Activated CD8-positive, alpha-beta memory T cell treated with anti-CD3 and anti-CD28 coated beads, Interleukin-2, amount 50 U/mL, for 24 hours (primary cell): ENCODE measurements at regions not wholly inside any gene's neighbourhood (a gene's known extent, or its start where the extent isn't known, plus 50 kb on each side); places are given as distances from the start of the nearest gene placed in this dataset.
"Not testable (repeated sequence)": the region's sequence is repeated elsewhere in the genome, so short reads cannot be mapped to it uniquely, and the experiment has no call there.

Experiments
- DNase-seq: peaks from one replicate; pipeline ENCODE4 v3.0.0-alpha.2; 2020; ENCODE audit errors: extremely low read depth

DNA sequence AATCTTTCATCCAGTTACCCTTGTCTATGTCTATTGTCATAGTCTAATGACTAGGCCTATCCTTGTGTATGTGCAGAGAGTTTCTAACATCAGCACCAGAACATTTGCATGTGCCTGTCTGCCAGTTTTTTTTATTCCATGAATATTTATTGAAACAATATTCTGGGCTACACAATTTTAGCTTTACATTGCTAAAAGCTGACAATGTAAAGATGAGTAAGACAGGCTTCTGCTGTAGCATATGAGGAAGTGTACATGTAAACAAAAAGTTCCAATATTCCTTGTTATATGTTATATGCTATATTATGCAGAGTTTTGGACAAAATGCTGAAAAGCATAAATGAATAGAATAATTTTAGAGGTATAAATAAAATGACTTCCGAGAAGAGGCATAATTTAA is 357.7 kb downstream of the NYAP2 start:
- DNase-seq = no peak

DNA sequence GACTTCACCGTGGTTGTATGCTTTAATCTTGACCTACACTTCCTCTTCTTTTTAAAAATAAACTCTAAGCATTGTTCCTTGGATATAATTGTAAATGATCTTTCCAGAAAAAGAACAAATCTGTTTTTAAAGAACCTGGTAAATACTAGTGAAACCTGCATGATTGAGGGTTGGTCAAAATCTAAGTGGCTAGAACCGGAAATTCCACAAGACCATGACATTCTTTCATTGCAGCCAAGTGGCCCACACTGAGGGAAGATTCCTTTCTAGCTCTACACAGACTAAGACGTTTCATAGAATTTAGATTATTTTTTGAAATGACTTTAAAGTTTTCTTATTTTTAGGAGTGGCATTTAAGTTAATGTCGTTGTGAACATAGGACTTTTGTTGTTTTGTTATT is 356.7 kb downstream of the NYAP2 start:
- DNase-seq = no peak

DNA sequence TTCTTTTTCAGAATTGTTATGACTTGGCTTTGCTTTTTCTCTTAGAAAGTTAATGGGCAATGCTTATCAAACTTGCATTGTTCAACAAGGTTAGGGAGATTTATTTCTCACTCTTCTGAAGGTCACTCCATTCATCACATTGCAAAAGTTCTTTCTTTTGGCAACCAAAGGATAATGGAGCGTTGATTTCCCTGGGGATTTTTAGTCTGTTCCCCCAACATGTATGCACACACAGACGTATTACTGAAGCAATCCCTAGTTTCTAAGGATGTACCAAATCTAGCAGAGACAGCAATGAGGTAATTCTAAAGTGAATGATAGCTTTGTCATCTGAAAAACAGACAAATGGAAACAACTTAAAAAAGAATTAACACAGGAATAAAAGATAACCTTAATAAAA is 349.1 kb downstream of the NYAP2 start:
- no peak for DNase-seq

DNA sequence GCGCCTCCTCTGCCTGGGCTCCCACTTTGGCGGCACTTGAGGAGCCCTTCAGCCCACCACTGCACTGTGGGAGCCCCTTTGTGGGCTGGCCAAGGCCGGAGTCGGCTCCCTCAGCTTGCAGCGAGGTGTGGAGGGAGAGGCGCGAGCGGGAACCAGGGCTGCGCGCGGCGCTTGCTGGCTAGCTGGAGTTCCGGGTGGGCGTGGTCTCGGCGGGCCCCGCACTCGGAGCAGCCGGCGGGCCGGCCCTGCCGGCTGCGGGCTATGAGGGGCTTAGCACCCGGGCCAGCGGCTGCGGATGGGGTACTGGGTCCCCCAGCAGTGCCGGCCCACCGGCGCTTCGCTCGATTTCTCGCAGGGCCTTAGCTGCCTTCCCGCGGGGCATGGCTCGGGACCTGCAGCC is 344.5 kb downstream of the NYAP2 start:
- not testable (repeated sequence) for DNase-seq

DNA sequence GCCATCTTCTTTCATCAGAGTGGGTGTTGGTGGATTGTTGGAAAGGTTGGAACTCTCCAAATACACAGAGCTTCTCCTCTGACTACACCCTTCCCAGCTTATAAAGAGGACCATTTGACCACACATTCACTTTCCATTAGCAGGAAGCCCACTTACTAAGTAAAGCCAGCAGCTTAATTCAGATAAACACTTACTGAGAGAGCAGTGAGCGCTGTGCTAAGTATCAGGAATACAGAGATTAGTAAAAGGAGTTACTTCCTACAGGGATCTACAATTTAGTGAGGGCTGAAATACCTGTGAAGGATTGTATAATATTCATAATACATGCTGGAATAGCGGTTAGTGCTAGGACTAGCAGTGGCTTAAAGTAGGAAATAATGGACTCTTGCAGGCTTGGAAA is 343.0 kb downstream of the NYAP2 start:
- no peak for DNase-seq

DNA sequence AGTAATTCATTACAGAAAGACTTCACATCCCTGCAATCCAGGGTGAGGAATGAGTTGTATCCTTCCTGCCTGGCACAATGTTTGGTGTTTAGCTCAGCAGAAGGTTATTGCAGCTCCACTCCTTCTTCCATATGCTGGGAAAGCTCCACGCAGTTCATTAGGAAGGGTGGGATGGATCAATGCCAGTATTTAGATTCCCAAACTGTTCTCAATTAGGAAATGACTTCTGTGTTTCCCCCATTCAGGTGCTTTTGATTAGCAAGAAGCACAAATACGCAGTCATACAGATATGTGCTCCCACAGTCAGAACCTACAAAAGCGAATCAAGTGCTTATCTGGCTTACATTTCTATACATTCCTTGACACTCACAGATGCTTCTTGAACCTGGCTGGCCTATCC is 340.6 kb downstream of the NYAP2 start:
- no peak for DNase-seq

DNA sequence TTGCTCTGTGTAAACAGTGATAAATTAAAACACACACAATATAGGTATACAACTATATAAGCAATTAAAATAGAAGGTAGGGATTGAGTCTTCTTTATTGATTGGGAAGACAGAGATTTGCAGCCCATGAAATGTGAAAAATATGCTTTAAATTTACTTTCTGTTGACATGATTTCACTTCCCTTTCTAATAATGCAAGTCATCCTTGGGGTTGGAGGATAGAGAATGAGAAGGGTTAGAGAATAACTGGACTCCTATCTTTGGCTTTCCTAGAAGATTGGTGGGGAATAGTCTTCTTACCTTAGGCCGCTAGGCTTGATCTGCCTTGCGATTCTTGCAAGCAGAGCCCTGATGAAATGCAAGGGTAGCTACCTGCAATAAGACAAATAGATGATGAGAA is 339.8 kb downstream of the NYAP2 start:
- no peak for DNase-seq

DNA sequence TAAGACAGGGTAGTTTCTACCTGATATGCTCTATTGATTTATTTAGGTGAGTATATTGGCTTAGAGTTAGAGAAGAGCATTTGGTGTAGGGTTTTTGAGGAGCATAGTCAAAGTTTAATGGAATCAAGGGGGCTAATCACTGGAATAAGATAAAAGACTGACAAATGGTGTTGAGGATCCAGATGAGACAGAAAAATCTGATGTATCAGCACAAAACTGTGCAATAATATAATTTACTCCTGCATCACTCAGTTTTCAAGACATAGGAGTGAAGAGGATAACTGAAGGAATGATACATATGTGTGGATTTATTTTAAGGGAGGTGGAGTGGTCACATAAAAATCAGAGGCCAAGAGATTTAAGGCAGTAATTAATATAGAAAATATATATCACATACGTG is 339.2 kb downstream of the NYAP2 start:
- no peak for DNase-seq

DNA sequence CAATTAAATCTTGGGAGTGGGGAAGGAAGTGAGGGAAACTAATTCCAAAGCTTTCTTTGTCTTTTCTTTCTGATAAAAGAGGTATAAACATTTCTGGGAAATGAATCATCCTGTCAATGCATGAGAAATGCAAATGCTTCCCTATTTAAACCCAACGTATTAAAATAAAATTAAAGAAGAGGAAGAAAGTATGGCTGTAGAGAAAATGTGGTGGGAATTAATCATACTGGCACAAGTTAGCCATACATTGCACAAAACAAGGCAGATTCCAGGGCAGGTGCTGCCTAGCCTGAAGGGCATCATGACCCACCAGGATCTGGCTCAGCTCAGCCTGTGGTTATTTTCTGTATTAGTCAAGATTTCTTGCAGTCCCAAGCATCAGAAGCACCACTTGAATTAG is 338.0 kb downstream of the NYAP2 start:
- no peak for DNase-seq

DNA sequence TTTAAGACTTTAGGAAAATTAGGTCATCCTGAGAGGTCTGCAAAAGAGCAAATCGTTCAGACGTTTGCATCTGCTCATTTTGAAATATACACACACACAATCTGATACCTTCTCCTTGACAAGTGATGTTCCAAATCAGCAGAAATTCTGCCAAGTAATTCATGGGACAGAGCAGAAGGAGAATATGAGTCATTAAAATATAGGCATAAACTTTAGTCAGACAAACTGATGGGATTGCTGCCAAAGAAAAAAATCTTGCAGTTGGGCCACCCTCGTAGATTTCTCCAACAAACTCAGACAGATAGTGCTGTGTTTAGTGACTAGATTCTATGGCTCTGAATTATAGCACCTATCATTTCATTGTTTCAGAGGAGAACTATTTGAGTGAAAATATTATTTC is 336.3 kb downstream of the NYAP2 start:
- no peak for DNase-seq

DNA sequence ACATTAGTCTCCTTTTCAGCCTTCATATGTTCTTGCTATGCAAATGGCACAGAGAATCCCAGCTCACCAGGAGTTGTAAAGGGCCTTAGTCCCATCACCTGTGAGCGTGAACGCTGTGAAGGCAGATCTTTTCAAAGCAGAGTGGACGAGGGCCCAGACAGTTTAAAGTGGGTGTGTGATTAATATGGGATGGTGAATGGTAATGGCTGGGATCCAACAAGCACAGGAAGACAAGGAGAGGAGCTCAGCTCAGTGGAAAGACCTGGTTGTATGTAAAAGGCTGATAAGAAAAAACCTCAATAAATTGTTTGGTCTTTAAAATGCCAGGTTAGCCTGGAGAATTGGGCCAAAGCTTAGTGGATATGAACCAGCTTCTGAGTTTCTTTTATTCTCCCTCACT is 326.2 kb downstream of the NYAP2 start:
- DNase-seq = no peak
